OCI-LY7 (cell line): ENCODE measurements at regions not wholly inside any gene's neighbourhood (a gene's known extent, or its start where the extent isn't known, plus 50 kb on each side); places are given as distances from the start of the nearest gene placed in this dataset.

ENCODE experiments used
- EZH2phosphoT487 ChIP-seq: fragments of 200-600 bp; sonication (generic); IDR thresholded peaks from 2 replicates; pipeline ENCODE4 v1.6.1; 2018; ENCODE audit warnings: low read depth, borderline replicate concordance, mild to moderate bottlenecking, mixed run types, antibody characterized with exemption, low read length, moderate library complexity, mixed read lengths
- TF ChIP-seq, protein P1 (sequence below): fragments of 200-600 bp; sonication (generic); conservative IDR thresholded peaks from 2 replicates; pipeline ENCODE4 v1.5.1; 2014; ENCODE audit warnings: mild to moderate bottlenecking, antibody characterized with exemption, low read length, moderate library complexity, mixed read lengths

DNA sequence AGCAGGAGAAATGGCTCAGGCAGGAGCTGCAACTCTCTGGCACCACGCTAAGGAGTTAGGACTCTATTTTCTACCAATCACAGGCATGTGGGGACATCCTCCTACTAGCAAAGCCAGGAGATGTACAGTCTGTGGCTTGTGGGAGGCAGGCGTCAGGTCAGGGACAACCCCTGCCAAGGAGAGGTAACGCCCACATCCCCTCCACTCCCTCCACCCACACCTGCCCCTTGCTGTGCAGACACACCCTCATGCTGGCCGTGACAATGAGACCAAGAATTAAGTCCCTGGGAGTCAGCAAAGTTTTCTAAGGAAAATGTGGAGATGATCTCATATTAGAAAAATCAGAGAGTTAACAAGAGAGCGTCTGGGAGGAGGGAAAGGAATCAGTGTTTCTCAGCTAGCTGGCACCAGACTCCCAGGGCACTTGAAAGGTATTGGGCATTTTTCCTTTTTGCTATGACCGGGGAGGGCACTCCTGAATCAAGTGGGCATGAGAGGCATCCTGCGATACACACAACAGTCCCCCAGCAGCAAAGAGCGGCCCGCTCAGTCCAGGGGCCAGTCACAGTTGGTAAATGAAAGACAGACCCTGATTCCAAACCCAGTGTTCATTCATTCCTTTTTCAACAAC, 87.3 kb upstream of the RPL38 start:
- TF ChIP-seq, protein P1, sequence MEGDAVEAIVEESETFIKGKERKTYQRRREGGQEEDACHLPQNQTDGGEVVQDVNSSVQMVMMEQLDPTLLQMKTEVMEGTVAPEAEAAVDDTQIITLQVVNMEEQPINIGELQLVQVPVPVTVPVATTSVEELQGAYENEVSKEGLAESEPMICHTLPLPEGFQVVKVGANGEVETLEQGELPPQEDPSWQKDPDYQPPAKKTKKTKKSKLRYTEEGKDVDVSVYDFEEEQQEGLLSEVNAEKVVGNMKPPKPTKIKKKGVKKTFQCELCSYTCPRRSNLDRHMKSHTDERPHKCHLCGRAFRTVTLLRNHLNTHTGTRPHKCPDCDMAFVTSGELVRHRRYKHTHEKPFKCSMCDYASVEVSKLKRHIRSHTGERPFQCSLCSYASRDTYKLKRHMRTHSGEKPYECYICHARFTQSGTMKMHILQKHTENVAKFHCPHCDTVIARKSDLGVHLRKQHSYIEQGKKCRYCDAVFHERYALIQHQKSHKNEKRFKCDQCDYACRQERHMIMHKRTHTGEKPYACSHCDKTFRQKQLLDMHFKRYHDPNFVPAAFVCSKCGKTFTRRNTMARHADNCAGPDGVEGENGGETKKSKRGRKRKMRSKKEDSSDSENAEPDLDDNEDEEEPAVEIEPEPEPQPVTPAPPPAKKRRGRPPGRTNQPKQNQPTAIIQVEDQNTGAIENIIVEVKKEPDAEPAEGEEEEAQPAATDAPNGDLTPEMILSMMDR = no peak
- TF ChIP-seq EZH2phosphoT487 = no peak
